Activated T-cell treated with anti-CD3 and anti-CD28 coated beads, Interleukin-2, amount 50 U/mL, for 4 hours (primary cell): ENCODE measurements at regions not wholly inside any gene's neighbourhood (a gene's known extent, or its start where the extent isn't known, plus 50 kb on each side); places are given as distances from the start of the nearest gene placed in this dataset.

Source experiments
- ATAC-seq, 2 donors: fragments of 200-7000 bp; cut with Tn5 transposase; one replicate each; pipeline ENCODE4 v1.10.0; 2021
- DNase-seq: peaks from one replicate; pipeline ENCODE4 v3.0.0-alpha.2; 2020
- H3K27me3 Mint-ChIP-seq: one replicate; pipeline ENCODE4 v1.8.0; 2021; ENCODE audit warnings: low read depth, mixed read lengths
- H3K36me3 Mint-ChIP-seq: one replicate; pipeline ENCODE4 v1.8.0; 2022; ENCODE audit warnings: mixed read lengths; ENCODE audit not compliant: insufficient read depth
- H3K4me1 Mint-ChIP-seq: one replicate; pipeline ENCODE4 v1.8.0; 2021; ENCODE audit warnings: low read depth, mixed read lengths
- H3K4me3 Mint-ChIP-seq: one replicate; pipeline ENCODE4 v1.8.0; 2021; ENCODE audit warnings: mild to moderate bottlenecking, moderate library complexity, mixed read lengths
- H3K9me3 Mint-ChIP-seq: one replicate; pipeline ENCODE4 v1.8.0; 2021; ENCODE audit warnings: mixed read lengths

- no peaks in the 10 kb centered on the region for H3K27me3 Mint-ChIP-seq
- no peaks in the 10 kb centered on the region for H3K36me3 Mint-ChIP-seq
- DNase-seq = no peak
Measured at GRCh38 chr6:169997187-169997929, 245.9 kb downstream of the ERMARD start.

GRCh38 chr6:169996378-169997051 lies 245.1 kb downstream of the ERMARD start:
- no peaks in the 10 kb centered on the region for H3K9me3 Mint-ChIP-seq
- ATAC-seq = no peak
- DNase-seq = no peak

More at GRCh38 chr6:169997187-169997929, 245.9 kb downstream of the ERMARD start:
- H3K9me3 Mint-ChIP-seq = peaks cover 3% of the 10 kb centered on the region
- no peak overlapping the region for H3K4me3 Mint-ChIP-seq
- ATAC-seq = no peak
- H3K4me1 Mint-ChIP-seq = peaks cover under 1% of the 10 kb centered on the region

GRCh38 chr6:169994739-169995138 lies 243.3 kb downstream of the ERMARD start:
- Mint-ChIP-seq H3K27me3 (no peaks in the 10 kb centered on the region), H3K4me1 (peaks cover 16% of the 10 kb centered on the region), H3K9me3 (no peaks in the 10 kb centered on the region), H3K36me3 (no peaks in the 10 kb centered on the region), H3K4me3 (no peak overlapping the region)
- no peak for DNase-seq
- no peak for ATAC-seq

More at GRCh38 chr6:169996378-169997051, 245.1 kb downstream of the ERMARD start:
- H3K27me3 Mint-ChIP-seq = no peaks in the 10 kb centered on the region
- peaks cover 8% of the 10 kb centered on the region for H3K4me1 Mint-ChIP-seq
- no peaks in the 10 kb centered on the region for H3K36me3 Mint-ChIP-seq
- H3K4me3 Mint-ChIP-seq = no peak overlapping the region

- no peaks in the 10 kb centered on the region for H3K36me3 Mint-ChIP-seq
- no peak overlapping the region for H3K4me3 Mint-ChIP-seq
- peaks cover 24% of the 10 kb centered on the region for H3K4me1 Mint-ChIP-seq
- H3K9me3 Mint-ChIP-seq = no peaks in the 10 kb centered on the region
- no peaks in the 10 kb centered on the region for H3K27me3 Mint-ChIP-seq
- ATAC-seq (no peak), DNase-seq (no peak)
Measured at GRCh38 chr6:169993861-169994481, 242.5 kb downstream of the ERMARD start.

GRCh38 chr6:169991913-169992312 lies 240.5 kb downstream of the ERMARD start:
- H3K4me3 Mint-ChIP-seq = no peak overlapping the region
- DNase-seq (no peak), ATAC-seq (no peak)
- H3K27me3 Mint-ChIP-seq = no peaks in the 10 kb centered on the region
- H3K36me3 Mint-ChIP-seq = no peaks in the 10 kb centered on the region
- no peaks in the 10 kb centered on the region for H3K9me3 Mint-ChIP-seq
- H3K4me1 Mint-ChIP-seq = peaks cover 24% of the 10 kb centered on the region

GRCh38 chr6:169991031-169991390 lies 239.6 kb downstream of the ERMARD start:
- ATAC-seq = no peak
- H3K36me3 Mint-ChIP-seq = no peaks in the 10 kb centered on the region
- H3K9me3 Mint-ChIP-seq = no peaks in the 10 kb centered on the region
- peaks cover 24% of the 10 kb centered on the region for H3K4me1 Mint-ChIP-seq
- H3K4me3 Mint-ChIP-seq = no peak overlapping the region
- no peak for DNase-seq
- H3K27me3 Mint-ChIP-seq = no peaks in the 10 kb centered on the region

GRCh38 chr6:169990095-169991030 lies 238.9 kb downstream of the ERMARD start:
- DNase-seq = no peak
- ATAC-seq = peak; percentile 84 to 89
- Mint-ChIP-seq H3K27me3 (no peaks in the 10 kb centered on the region), H3K4me3 (peak overlapping the region; percentile 65), H3K36me3 (no peaks in the 10 kb centered on the region), H3K9me3 (no peaks in the 10 kb centered on the region), H3K4me1 (peaks cover 24% of the 10 kb centered on the region)

- H3K9me3 Mint-ChIP-seq = no peaks in the 10 kb centered on the region
- no peak for DNase-seq
- H3K4me3 Mint-ChIP-seq = peak overlapping the region; percentile 65
- no peaks in the 10 kb centered on the region for H3K27me3 Mint-ChIP-seq
- peaks cover 24% of the 10 kb centered on the region for H3K4me1 Mint-ChIP-seq
- H3K36me3 Mint-ChIP-seq = no peaks in the 10 kb centered on the region
- ATAC-seq = no peak
Measured at GRCh38 chr6:169989594-169989993, 238.2 kb downstream of the ERMARD start.

- Mint-ChIP-seq H3K4me1 (peaks cover 24% of the 10 kb centered on the region), H3K4me3 (no peak overlapping the region), H3K27me3 (no peaks in the 10 kb centered on the region), H3K36me3 (no peaks in the 10 kb centered on the region), H3K9me3 (no peaks in the 10 kb centered on the region)
- DNase-seq (no peak), ATAC-seq (no peak)
Measured at GRCh38 chr6:169988769-169989550, 237.5 kb downstream of the ERMARD start.

- H3K27me3 Mint-ChIP-seq = no peaks in the 10 kb centered on the region
- no peaks in the 10 kb centered on the region for H3K36me3 Mint-ChIP-seq
- peaks cover 20% of the 10 kb centered on the region for H3K4me1 Mint-ChIP-seq
- DNase-seq = no peak
- no peak overlapping the region for H3K4me3 Mint-ChIP-seq
- no peaks in the 10 kb centered on the region for H3K9me3 Mint-ChIP-seq
- no peak for ATAC-seq
Measured at GRCh38 chr6:169986848-169987498, 235.6 kb downstream of the ERMARD start.

- Mint-ChIP-seq H3K27me3 (no peaks in the 10 kb centered on the region), H3K36me3 (no peaks in the 10 kb centered on the region), H3K4me3 (no peak overlapping the region), H3K4me1 (peaks cover 16% of the 10 kb centered on the region), H3K9me3 (no peaks in the 10 kb centered on the region)
- no peak for DNase-seq
- ATAC-seq = no peak
Measured at GRCh38 chr6:169986171-169986847, 234.9 kb downstream of the ERMARD start.

- no peaks in the 10 kb centered on the region for H3K9me3 Mint-ChIP-seq
- ATAC-seq = no peak
- no peak for DNase-seq
- H3K4me3 Mint-ChIP-seq = no peak overlapping the region
- peaks cover 14% of the 10 kb centered on the region for H3K4me1 Mint-ChIP-seq
- no peaks in the 10 kb centered on the region for H3K27me3 Mint-ChIP-seq
- no peaks in the 10 kb centered on the region for H3K36me3 Mint-ChIP-seq
Measured at GRCh38 chr6:169985121-169986015, 233.9 kb downstream of the ERMARD start.
